ENCODE measurements at regions not wholly inside any gene's neighbourhood (a gene's known extent, or its start where the extent isn't known, plus 50 kb on each side); places are given as distances from the start of the nearest gene placed in this dataset.
"Not testable (repeated sequence)": the region's sequence is repeated elsewhere in the genome, so short reads cannot be mapped to it uniquely, and the experiment has no call there.

- no peak for TF ChIP-seq CTCF (conservative IDR thresholded peaks at IDR 0.05; ENCODE audit: low read depth, low read length)
- no peak overlapping the region for H3K4me3 ChIP-seq (ENCODE audit: low read depth, low read length)
- no peak for DNase-seq (ENCODE audit: low read depth)
Observed at GRCh38 chr14:104268725-104269436, 130.5 kb downstream of the KIF26A start.

- DNase-seq (ENCODE audit: low read depth); H3K4me3 ChIP-seq (ENCODE audit: low read depth, low read length): not testable (repeated sequence)
Observed at GRCh38 chr14:104269511-104270241, 131.3 kb downstream of the KIF26A start.

- H3K4me3 ChIP-seq (ENCODE audit: low read depth, low read length), result no peak overlapping the region
- no peak for DNase-seq (ENCODE audit: low read depth)
- TF ChIP-seq CTCF (conservative IDR thresholded peaks at IDR 0.05; ENCODE audit: low read depth, low read length), result no peak
Observed at GRCh38 chr14:104271391-104271790, 133.0 kb downstream of the KIF26A start.

- DNase-seq (ENCODE audit: low read depth), result no peak
- no peak overlapping the region for H3K4me3 ChIP-seq (ENCODE audit: low read depth, low read length)
- no peak for TF ChIP-seq CTCF (conservative IDR thresholded peaks at IDR 0.05; ENCODE audit: low read depth, low read length)
Observed at GRCh38 chr14:104274806-104275205, 136.4 kb downstream of the KIF26A start.

GRCh38 chr14:104277416-104278213 is 139.2 kb downstream of the KIF26A start:
- TF ChIP-seq CTCF (conservative IDR thresholded peaks at IDR 0.05; ENCODE audit: low read depth, low read length), result no peak
- no peak for DNase-seq (ENCODE audit: low read depth)
- no peak overlapping the region for H3K4me3 ChIP-seq (ENCODE audit: low read depth, low read length)

GRCh38 chr14:104278214-104278534 is 139.8 kb downstream of the KIF26A start:
- no peak for TF ChIP-seq CTCF (conservative IDR thresholded peaks at IDR 0.05; ENCODE audit: low read depth, low read length)
- no peak for DNase-seq (ENCODE audit: low read depth)
- no peak overlapping the region for H3K4me3 ChIP-seq (ENCODE audit: low read depth, low read length)

All from epithelial cell of proximal tubule (primary cell).